HepG2 (cell line): ENCODE measurements at regions not wholly inside any gene's neighbourhood (a gene's known extent, or its start where the extent isn't known, plus 50 kb on each side); places are given as distances from the start of the nearest gene placed in this dataset.

Experiments
- CBX1 ChIP-seq: IDR thresholded peaks from one replicate; pipeline ENCODE4 v1.6.1; 2016; ENCODE audit warnings: antibody characterized with exemption, low read depth
- MTA1 ChIP-seq: sonication (generic); formaldehyde crosslinking; IDR thresholded peaks from 2 replicates; pipeline ENCODE4 v1.4.0; 2020; ENCODE audit warnings: missing genetic modification reagents, mild to moderate bottlenecking, borderline replicate concordance
- NFYB ChIP-seq: sonication (generic); formaldehyde crosslinking; IDR thresholded peaks from 2 replicates; pipeline ENCODE4 v1.4.0; 2020; ENCODE audit warnings: missing genetic modification reagents
- POLR2A ChIP-seq, 2 experiments: IDR thresholded peaks; 2 replicates each; pipeline ENCODE4 v1.6.1; 2011; ENCODE audit warnings: low read depth in 2 of 2, low read length in 2 of 2, mild to moderate bottlenecking in 1 of 2, moderate library complexity in 1 of 2; ENCODE audit not compliant: insufficient read depth in 1 of 2
- PPARG ChIP-seq: conservative IDR thresholded peaks from 2 replicates; pipeline ENCODE4 v1.6.1; 2016; ENCODE audit warnings: missing biosample characterization, missing genetic modification reagents
- ZNF282 ChIP-seq: fragments of 450-650 bp; IDR thresholded peaks from 2 replicates; pipeline ENCODE4 v1.6.1; 2018; ENCODE audit not compliant: partially characterized antibody
- TF ChIP-seq, protein P1 (sequence below): sonication (generic); formaldehyde crosslinking; IDR thresholded peaks from 2 replicates; pipeline ENCODE4 v1.8.0; 2022; ENCODE audit warnings: mild to moderate bottlenecking, missing genetic modification reagents; ENCODE audit not compliant: insufficient replicate concordance

DNA sequence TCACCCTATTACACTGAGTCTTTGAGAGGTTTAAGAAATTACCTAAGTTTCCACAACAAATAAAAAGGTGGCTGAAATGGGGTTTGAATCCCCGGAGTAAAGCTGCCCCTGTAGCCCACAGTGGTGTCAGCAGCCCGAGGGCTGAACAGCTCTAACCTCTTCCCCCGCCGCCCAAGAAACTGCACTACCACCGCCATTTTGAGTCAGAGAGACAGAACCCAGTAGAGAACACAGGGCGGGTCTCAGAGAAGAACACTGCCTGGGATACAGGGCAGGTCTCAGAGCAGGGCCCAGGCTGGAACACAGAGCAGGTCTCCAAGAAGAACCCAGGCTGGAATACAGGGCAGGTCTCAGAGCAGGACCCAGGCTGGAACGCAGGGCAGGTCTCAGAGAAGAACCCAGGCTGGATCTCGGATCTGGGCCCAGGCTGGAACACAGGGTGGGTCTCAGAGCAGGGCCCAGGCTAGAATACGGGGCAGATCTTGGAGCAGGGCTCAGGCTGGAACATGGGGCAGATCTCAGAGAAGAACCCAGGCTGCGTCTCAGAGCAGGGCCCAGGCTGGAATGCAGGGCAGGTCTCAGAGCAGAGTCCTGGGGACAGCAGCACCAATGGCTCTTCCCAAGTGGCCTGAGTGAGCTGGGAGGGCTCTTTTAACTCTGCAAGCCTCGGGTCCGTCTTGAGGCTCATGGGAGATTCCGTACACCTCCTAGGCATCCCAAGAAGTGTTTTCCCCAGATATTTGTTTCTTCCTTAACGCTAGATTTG lies 85.9 kb upstream of the LANCL2 start:
- TF ChIP-seq POLR2A (IDR thresholded peaks at IDR 0.05; ENCODE audit: insufficient read depth in 1 of 2, low read depth in 2 of 2, low read length in 2 of 2) (no peak), ZNF282 (no peak), CBX1 (no peak), MTA1 (no peak), NFYB (CRISPR knock-in tag) (no peak), PPARG (CRISPR knock-in tag) (no peak)
- TF ChIP-seq, protein P1, sequence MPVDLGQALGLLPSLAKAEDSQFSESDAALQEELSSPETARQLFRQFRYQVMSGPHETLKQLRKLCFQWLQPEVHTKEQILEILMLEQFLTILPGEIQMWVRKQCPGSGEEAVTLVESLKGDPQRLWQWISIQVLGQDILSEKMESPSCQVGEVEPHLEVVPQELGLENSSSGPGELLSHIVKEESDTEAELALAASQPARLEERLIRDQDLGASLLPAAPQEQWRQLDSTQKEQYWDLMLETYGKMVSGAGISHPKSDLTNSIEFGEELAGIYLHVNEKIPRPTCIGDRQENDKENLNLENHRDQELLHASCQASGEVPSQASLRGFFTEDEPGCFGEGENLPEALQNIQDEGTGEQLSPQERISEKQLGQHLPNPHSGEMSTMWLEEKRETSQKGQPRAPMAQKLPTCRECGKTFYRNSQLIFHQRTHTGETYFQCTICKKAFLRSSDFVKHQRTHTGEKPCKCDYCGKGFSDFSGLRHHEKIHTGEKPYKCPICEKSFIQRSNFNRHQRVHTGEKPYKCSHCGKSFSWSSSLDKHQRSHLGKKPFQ (CRISPR knock-in tag), result no peak
